ENCODE measurements at regions not wholly inside any gene's neighbourhood (a gene's known extent, or its start where the extent isn't known, plus 50 kb on each side); places are given as distances from the start of the nearest gene placed in this dataset.

- POLR2A ChIA-PET = no interaction called here
- no TSS peak for BruUV-seq (replicated peaks)
- FAIRE-seq = peak; percentile 7
Measured at GRCh38 chr1:55993646-55994318, 585.6 kb downstream of the PLPP3 start.

More at GRCh38 chr1:55993646-55994318, 585.6 kb downstream of the PLPP3 start:
- Histone ChIP-seq H4K20me1 (ENCODE audit: control insufficient read depth, insufficient read depth) (no peaks in the 10 kb centered on the region), H3K4me2 (ENCODE audit: control insufficient read depth, insufficient read depth) (no peak overlapping the region), H3K4me3 (no peak overlapping the region), H2AFZ (ENCODE audit: control insufficient read depth, low read depth, low read length) (no peak overlapping the region), H3K36me3 (ENCODE audit: control insufficient read depth in 2 of 2, insufficient read depth in 2 of 2, low read length in 1 of 2) (no peaks in the 10 kb centered on the region), H3K4me1 (ENCODE audit: control insufficient read depth, insufficient read depth, low read length) (no peaks in the 10 kb centered on the region), H3K9me3 (replicated peaks; ENCODE audit: control insufficient read depth, insufficient read depth, low read length) (no peaks in the 10 kb centered on the region; the same call in 2 of the 3 replicates), H3K9ac (ENCODE audit: control insufficient read depth, insufficient read depth, low read length) (no peak overlapping the region), H3K27ac (ENCODE audit: control insufficient read depth, insufficient read depth) (no peak overlapping the region), H3K79me2 (ENCODE audit: control insufficient read depth, insufficient read depth, low read length) (no peaks in the 10 kb centered on the region), H3K27me3 (replicated peaks in 1 of 2; ENCODE audit: control insufficient read depth in 2 of 2, insufficient read depth in 2 of 2, low read length in 1 of 2) (no peaks in the 10 kb centered on the region)
- intact Hi-C loops (cut with micrococcal nuclease; ENCODE audit: unreplicated experiment) = no loop called here
- TF ChIP-seq TBL1XR1 (IDR thresholded peaks at IDR 0.05; ENCODE audit: low read depth, low read length) = no peak
- TF ChIP-seq SREBF2 (IDR thresholded peaks at IDR 0.05; ENCODE audit: low read length) = no peak
- TF ChIP-seq CBFB (IDR thresholded peaks at IDR 0.05; ENCODE audit: low read depth) = no peak
- TF ChIP-seq EGR1 (IDR thresholded peaks at IDR 0.05; ENCODE audit: borderline replicate concordance in 1 of 2, low read depth in 2 of 2, low read length in 2 of 2) = no peak
- TF ChIP-seq ETV6 (conservative IDR thresholded peaks at IDR 0.05 in 1 of 2, IDR thresholded peaks at IDR 0.05 in 1 of 2; ENCODE audit: borderline replicate concordance in 1 of 2, low read depth in 1 of 2) = no peak
- TF ChIP-seq FOXM1 (IDR thresholded peaks at IDR 0.05; ENCODE audit: low read depth, low read length) = no peak
- no peak for TF ChIP-seq ZNF687 (IDR thresholded peaks at IDR 0.05)
- no peak for TF ChIP-seq DPF2 (IDR thresholded peaks at IDR 0.05)
- RAD21 ChIA-PET (ENCODE audit: unreplicated experiment) = no interaction called here
- ATAC-seq (no peak), DNase-seq (ENCODE audit: low read depth, low spot score) (no peak)
- in situ Hi-C loops (cut with MboI) = no loop called here
- SMC1A ChIA-PET (ENCODE audit: uncharacterized antibody, unreplicated experiment) = interaction anchor here (0.9 to 1.7 kb wide), 6 partner anchors 9 to 55 kb away, joined by 3 to 5 read pairs (median 4); no protein-coding TSS in a partner anchor
- CTCF ChIA-PET = interaction anchor here (1.1 kb wide), 2 partner anchors 23 to 69 kb away, joined by 3 to 4 read pairs; no protein-coding TSS in a partner anchor
- 26% methylated on average over 8 of the region's 8 CpGs for WGBS (ENCODE audit: insufficient coverage, insufficient replicate concordance, low lambda C conversion rate, missing lambda C conversion rate)
